ENCODE measurements at regions not wholly inside any gene's neighbourhood (a gene's known extent, or its start where the extent isn't known, plus 50 kb on each side); places are given as distances from the start of the nearest gene placed in this dataset.
"Not testable (repeated sequence)": the region's sequence is repeated elsewhere in the genome, so short reads cannot be mapped to it uniquely, and the experiment has no call there.

GRCh38 chr4:75422998-75423397 is 91.2 kb downstream of the RCHY1 start:
- no peak for DNase-seq

- DNase-seq: no peak
Measured at GRCh38 chr4:75412746-75413145, 101.5 kb downstream of the RCHY1 start.

- no peak for DNase-seq
Measured at GRCh38 chr4:75398501-75398900, 115.7 kb downstream of the RCHY1 start.

- no peak for DNase-seq
Measured at GRCh38 chr4:75391489-75392166, 122.6 kb downstream of the RCHY1 start.

- not testable (repeated sequence) for DNase-seq
Measured at GRCh38 chr4:75386426-75386825, 127.8 kb downstream of the RCHY1 start.

- no peak for DNase-seq
Measured at GRCh38 chr4:75385106-75385505, 129.1 kb downstream of the RCHY1 start.

- no peak for DNase-seq
Measured at GRCh38 chr4:75376543-75376942, 137.7 kb downstream of the RCHY1 start.

GRCh38 chr4:75371915-75372314 is 142.3 kb downstream of the RCHY1 start:
- DNase-seq: no peak

GRCh38 chr4:75370576-75370975 is 143.6 kb downstream of the RCHY1 start:
- no peak for DNase-seq

GRCh38 chr4:75345423-75345822 is 168.8 kb downstream of the RCHY1 start:
- DNase-seq: no peak

GRCh38 chr4:75344915-75345314 is 169.3 kb downstream of the RCHY1 start:
- DNase-seq: peak; percentile 22

GRCh38 chr4:75343333-75343732 is 170.9 kb downstream of the RCHY1 start:
- DNase-seq: no peak

GRCh38 chr4:75340561-75340960 is 173.6 kb downstream of the RCHY1 start:
- no peak for DNase-seq

- DNase-seq: no peak
Measured at GRCh38 chr4:75338352-75338880, 175.8 kb downstream of the RCHY1 start.

- DNase-seq: no peak
Measured at GRCh38 chr4:75327804-75328512, 186.2 kb downstream of the RCHY1 start.

GRCh38 chr4:75325318-75325979 is 188.8 kb downstream of the RCHY1 start:
- no peak for DNase-seq

- no peak for DNase-seq
Measured at GRCh38 chr4:75321484-75321883, 192.7 kb downstream of the RCHY1 start.

- DNase-seq: not testable (repeated sequence)
Measured at GRCh38 chr4:75317641-75318040, 196.6 kb downstream of the RCHY1 start.

- DNase-seq: no peak
Measured at GRCh38 chr4:75308049-75308448, 206.2 kb downstream of the RCHY1 start.

- no peak for DNase-seq
Measured at GRCh38 chr4:75306506-75306905, 207.7 kb downstream of the RCHY1 start.

- DNase-seq: no peak
Measured at GRCh38 chr4:75302648-75303047, 211.6 kb downstream of the RCHY1 start.

GRCh38 chr4:75289914-75290582 is 224.2 kb downstream of the RCHY1 start:
- no peak for DNase-seq

All from HCEC 1CT (cell line).